K562 (cell line): ENCODE measurements at regions not wholly inside any gene's neighbourhood (a gene's known extent, or its start where the extent isn't known, plus 50 kb on each side); places are given as distances from the start of the nearest gene placed in this dataset.

Experiments used
- ATAC-seq: fragments of 200-7000 bp; cut with Tn5 transposase; 3 replicates; pipeline ENCODE4 v1.9.1; 2020; ENCODE audit warnings: moderate library complexity
- BruUV-seq: library from RNA; stranded (reverse); fragments of 400-500 nt; replicated peaks from 2 replicates; lab custom pipeline; 2021; lab: Mats Ljungman, UMichigan
- CTCF ChIA-PET: fragments of 300-600 bp; formaldehyde crosslinking; extraction: SDS; loops from one replicate; lab custom pipeline; 2021; ENCODE audit warnings: low intra/inter-chr PET ratio; lab: Yijun Ruan, JAX
- POLR2A ChIA-PET: fragments of 300-600, 350-650 bp; sonication (Branson Sonifier 250); formaldehyde crosslinking; extraction: SDS; loops from one replicate; lab custom pipeline; 2021; ENCODE audit warnings: antibody characterized with exemption, inconsistent platforms; lab: Yijun Ruan, JAX
- DNase-seq, 4 experiments: peaks; one replicate each; pipeline versions ENCODE4 v3.0.0 to v3.0.0-alpha.2; 2011 to 2018; ENCODE audit warnings: low spot score in 3 of 4, mixed read lengths in 3 of 4; ENCODE audit errors: extremely low read depth in 1 of 4
- FAIRE-seq: peaks from 2 replicates; lab custom pipeline; 2011; peaks lifted over from hg19 to GRCh38; lab: Jason Lieb, UNC
- H2AFZ ChIP-seq: 2 replicates; pipeline ENCODE4 v1.6.0; 2011; ENCODE audit warnings: low read depth, low read length, control low read depth, inconsistent platforms
- H3K27ac ChIP-seq: fragments of 200-600 bp; 3 replicates; pipeline ENCODE4 v1.8.0; 2011; ENCODE audit warnings: low read depth, mild to moderate bottlenecking, control low read depth, inconsistent platforms, low read length, moderate library complexity, mixed read lengths; ENCODE audit errors: extremely low read depth
- H3K27me3 ChIP-seq, 2 experiments: fragments of 300-600 bp in 1 of 2; 2 replicates in 1 of 2; 3 replicates in 1 of 2; pipeline versions ENCODE4 v1.6.0 to v1.8.0; 2011; ENCODE audit warnings: inconsistent platforms in 2 of 2, low read length in 2 of 2, mild to moderate bottlenecking in 1 of 2, mixed read lengths in 1 of 2, moderate library complexity in 1 of 2; ENCODE audit not compliant: control insufficient read depth in 2 of 2, insufficient read depth in 2 of 2
- H3K36me3 ChIP-seq: fragments of 300-600 bp; 3 replicates; pipeline ENCODE4 v1.8.0; 2011; ENCODE audit warnings: mild to moderate bottlenecking, low read length, inconsistent platforms; ENCODE audit not compliant: control insufficient read depth, insufficient read depth
- H3K4me1 ChIP-seq, 2 experiments: fragments of 200-600 bp in 1 of 2; replicated peaks in 1 of 2; 2 replicates in 1 of 2; 3 replicates in 1 of 2; pipeline versions ENCODE4 v1.5.1 to v1.8.0; 2011; ENCODE audit warnings: inconsistent platforms in 2 of 2, low read length in 2 of 2, mild to moderate bottlenecking in 1 of 2, mixed read lengths in 1 of 2, moderate library complexity in 1 of 2; ENCODE audit not compliant: control insufficient read depth in 2 of 2, insufficient read depth in 2 of 2
- H3K4me2 ChIP-seq: 2 replicates; pipeline ENCODE4 v1.6.1; 2011; ENCODE audit warnings: low read length, control low read depth, inconsistent platforms, mixed read lengths; ENCODE audit not compliant: insufficient read depth
- H3K4me3 ChIP-seq: fragments of 200-600 bp; sonication (generic), shearing (Covaris generic); 2 replicates; pipeline ENCODE4 v1.5.1; 2016; ENCODE audit warnings: control low read depth, inconsistent platforms
- H3K79me2 ChIP-seq: fragments of 200-600 bp; 3 replicates; pipeline ENCODE4 v1.8.0; 2011; ENCODE audit warnings: low read length, inconsistent platforms; ENCODE audit not compliant: control insufficient read depth, insufficient read depth
- H3K9ac ChIP-seq, 2 experiments: 2 replicates each; pipeline versions ENCODE4 v1.6.0 to v1.6.1; 2011; ENCODE audit warnings: low read depth in 2 of 2, low read length in 2 of 2, control low read depth in 1 of 2, inconsistent platforms in 1 of 2, mild to moderate bottlenecking in 1 of 2, mixed read lengths in 1 of 2; ENCODE audit not compliant: insufficient read depth in 1 of 2
- H3K9me1 ChIP-seq: one replicate; pipeline ENCODE4 v1.6.0; 2011; ENCODE audit warnings: inconsistent platforms, mild to moderate bottlenecking, low read length, moderate library complexity; ENCODE audit not compliant: control insufficient read depth, insufficient read depth
- H3K9me3 ChIP-seq: replicated peaks from 2 replicates; pipeline ENCODE4 v1.5.1; 2011; ENCODE audit warnings: low read depth, low read length, inconsistent platforms; ENCODE audit not compliant: control insufficient read depth, insufficient read depth
- H4K20me1 ChIP-seq: replicated peaks from 2 replicates; pipeline ENCODE4 v1.6.1; 2011; ENCODE audit warnings: low read length, inconsistent platforms, mixed read lengths; ENCODE audit not compliant: control insufficient read depth, insufficient read depth
- ARID2 ChIP-seq: fragments of 450-650 bp; IDR thresholded peaks from 2 replicates; pipeline ENCODE4 v1.6.1; 2017; ENCODE audit warnings: antibody characterized with exemption, mild to moderate bottlenecking
- CEBPG ChIP-seq, 3 experiments: fragments of 200-800 bp in 1 of 3; sonication (Bioruptor generic) in 1 of 3; sonication (generic) in 1 of 3; formaldehyde crosslinking in 1 of 3; IDR thresholded peaks in 2 of 3; conservative IDR thresholded peaks in 1 of 3; 2 replicates each; pipeline versions ENCODE4 v1.6.1 to v1.8.0; 2016 to 2022; ENCODE audit warnings: missing compliant biosample characterization in 2 of 3, missing genetic modification characterization in 2 of 3, mild to moderate bottlenecking in 1 of 3, missing genetic modification reagents in 1 of 3
- CUX1 ChIP-seq: fragments of 200-800 bp; sonication (Bioruptor generic); IDR thresholded peaks from 2 replicates; pipeline ENCODE4 v1.6.1; 2016; ENCODE audit warnings: missing genetic modification characterization, missing compliant biosample characterization
- ETS2 ChIP-seq: IDR thresholded peaks from 2 replicates; pipeline ENCODE4 v1.6.1; 2016; ENCODE audit warnings: borderline replicate concordance, missing genetic modification characterization, mild to moderate bottlenecking, moderate library complexity, missing compliant biosample characterization; ENCODE audit not compliant: poor library complexity, severe bottlenecking
- KDM4B ChIP-seq, 2 experiments: fragments of 450-650 bp in 1 of 2; sonication (generic) in 1 of 2; IDR thresholded peaks; 2 replicates each; pipeline ENCODE4 v1.6.1; 2016 to 2017; ENCODE audit warnings: borderline replicate concordance in 2 of 2, antibody characterized with exemption in 1 of 2, low read depth in 1 of 2, mild to moderate bottlenecking in 1 of 2
- MLX ChIP-seq, 2 experiments: fragments of 450-650 bp in 1 of 2; sonication (generic) in 1 of 2; formaldehyde crosslinking; conservative IDR thresholded peaks; 2 replicates each; pipeline versions ENCODE4 v1.4.0 to v1.8.1; 2020 to 2022; ENCODE audit warnings: mild to moderate bottlenecking in 1 of 2, missing genetic modification reagents in 1 of 2
- PURB ChIP-seq: sonication (generic); formaldehyde crosslinking; IDR thresholded peaks from 2 replicates; pipeline ENCODE4 v1.9.0; 2021; ENCODE audit warnings: low read depth, mild to moderate bottlenecking, missing genetic modification reagents
- RFX7 ChIP-seq: fragments of 250-450 bp; sonication (Bioruptor Pico); IDR thresholded peaks from 2 replicates; pipeline ENCODE4 v1.5.1; 2021; ENCODE audit warnings: mild to moderate bottlenecking
- STAT5A ChIP-seq: IDR thresholded peaks from 2 replicates; pipeline ENCODE4 v1.6.1; 2012; ENCODE audit warnings: low read length, inconsistent platforms, borderline replicate concordance
- ZNF274 ChIP-seq: IDR thresholded peaks from 2 replicates; pipeline ENCODE4 v1.6.1; 2011; ENCODE audit warnings: low read depth, mild to moderate bottlenecking, low read length, moderate library complexity, borderline replicate concordance
- ZNF324 ChIP-seq: fragments of 250-450 bp; sonication (Bioruptor Pico); IDR thresholded peaks from 2 replicates; pipeline ENCODE4 v1.4.0; 2020; ENCODE audit warnings: mild to moderate bottlenecking
- ZNF592 ChIP-seq: fragments of 450-650 bp; IDR thresholded peaks from 2 replicates; pipeline ENCODE4 v1.6.1; 2017; ENCODE audit warnings: antibody characterized with exemption, mild to moderate bottlenecking
- WGBS: fragments of 100-300 bp; shearing (Covaris generic); methylation state at CpG from one replicate; pipeline ENCODE4 v1.1.6; 2016; ENCODE audit warnings: low coverage, mixed read lengths; ENCODE audit not compliant: insufficient coverage; ENCODE audit errors: missing lambda C conversion rate; 5-methylcytosine and 5-hydroxymethylcytosine counted together
- in situ Hi-C: fragments of 300-500 bp; cut with MboI; formaldehyde crosslinking; loops from 4 replicates; pipeline ENCODE4 v1.15.0; 2018; ENCODE audit warnings: inconsistent platforms, mixed read lengths
- intact Hi-C: fragments of 100-400 bp; cut with micrococcal nuclease; formaldehyde crosslinking; loops from 2 replicates; pipeline ENCODE4 v1.14.2; 2022

GRCh38 chr17:70905796-70906195 lies 736.5 kb downstream of the KCNJ2 start:
- Histone ChIP-seq H3K79me2 (no peaks in the 10 kb centered on the region), H3K27me3 (no peaks in the 10 kb centered on the region), H3K9me1 (no peaks in the 10 kb centered on the region), H3K9me3 (no peaks in the 10 kb centered on the region), H3K4me3 (no peak overlapping the region), H3K27ac (no peak overlapping the region), H3K4me1 (no peaks in the 10 kb centered on the region), H2AFZ (no peak overlapping the region), H4K20me1 (no peaks in the 10 kb centered on the region), H3K9ac (no peak overlapping the region), H3K4me2 (no peak overlapping the region), H3K36me3 (no peaks in the 10 kb centered on the region)
- BruUV-seq: no TSS peak
- ChIA-PET POLR2A (no interaction called here), CTCF (no interaction called here)
- intact Hi-C loops: no loop called here
- in situ Hi-C loops: no loop called here
- FAIRE-seq (no peak), DNase-seq (no peak), ATAC-seq (no peak)
- 0% methylated on average over 3 of the region's 3 CpGs for WGBS
- TF ChIP-seq KDM4B (IDR thresholded peaks at IDR 0.05; ENCODE audit: borderline replicate concordance in 2 of 2, low read depth in 1 of 2) (no peak), CUX1 (CRISPR knock-in tag) (no peak), ZNF592 (no peak), ZNF324 (CRISPR knock-in tag) (no peak), ARID2 (no peak), PURB (no peak), MLX (CRISPR knock-in tag; conservative IDR thresholded peaks at IDR 0.05) (no peak), ETS2 (tag) (no peak), STAT5A (no peak), CEBPG (CRISPR knock-in tag; IDR thresholded peaks at IDR 0.05) (no peak), CEBPG (tag; conservative IDR thresholded peaks at IDR 0.05 in 1 of 2, IDR thresholded peaks at IDR 0.05 in 1 of 2) (no peak), ZNF274 (no peak), RFX7 (no peak)
